HG02610 (cell line): ENCODE measurements at regions not wholly inside any gene's neighbourhood (a gene's known extent, or its start where the extent isn't known, plus 50 kb on each side); places are given as distances from the start of the nearest gene placed in this dataset.
"Not testable (repeated sequence)": the region's sequence is repeated elsewhere in the genome, so short reads cannot be mapped to it uniquely, and the experiment has no call there.

ENCODE experiments used
- ATAC-seq: cut with Tn5 transposase; IDR thresholded peaks from one replicate; pipeline ENCODE4 v1.9.1; 2021; ENCODE audit warnings: mild to moderate bottlenecking, moderate library complexity; ENCODE audit not compliant: unreplicated experiment

DNA sequence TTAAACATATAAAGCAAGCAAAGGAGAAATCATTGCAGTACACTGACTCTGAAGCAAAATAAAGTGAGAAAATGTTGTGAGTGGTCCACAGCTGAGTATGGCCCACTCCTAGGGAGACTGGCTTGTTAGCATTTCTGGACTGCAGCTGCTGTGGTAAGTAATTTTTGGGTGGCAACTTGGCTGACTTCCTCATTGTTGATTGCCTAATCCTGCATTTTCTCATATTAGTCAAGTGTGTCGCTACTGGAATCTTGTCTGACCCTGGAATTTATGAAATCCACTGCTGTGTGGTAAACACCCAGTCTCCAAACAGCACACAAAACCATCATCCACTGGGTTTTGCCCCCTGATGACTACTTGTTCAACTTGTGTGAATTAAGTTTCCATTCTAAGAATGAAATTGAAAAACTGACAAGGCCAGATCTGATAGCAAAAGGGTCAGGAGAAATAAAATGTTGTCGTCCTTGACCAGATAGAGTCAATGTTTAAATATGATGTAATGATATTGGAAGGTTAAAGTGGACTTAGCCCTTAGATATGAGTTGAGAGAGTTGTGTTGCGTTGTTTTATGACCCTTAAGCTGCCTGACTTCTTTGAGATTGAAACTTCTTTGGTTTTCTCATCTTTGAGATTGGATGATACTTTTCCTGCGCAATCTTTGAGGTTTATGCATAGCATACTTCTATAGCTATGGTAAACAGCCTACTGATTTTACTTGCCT, 106.6 kb upstream of the SEC22B start:
- not testable (repeated sequence) for ATAC-seq

- ATAC-seq = not testable (repeated sequence)
Observed at GRCh38 chr1:120278259-120278610, 101.9 kb upstream of the SEC22B start.

GRCh38 chr1:120277428-120278258, 101.3 kb upstream of the SEC22B start:
- ATAC-seq = not testable (repeated sequence)

- not testable (repeated sequence) for ATAC-seq
Observed at GRCh38 chr1:120276710-120277109, 100.4 kb upstream of the SEC22B start.

GRCh38 chr1:120274438-120274837, 98.1 kb upstream of the SEC22B start:
- ATAC-seq = not testable (repeated sequence)

GRCh38 chr1:120273363-120273762, 97.0 kb upstream of the SEC22B start:
- ATAC-seq = not testable (repeated sequence)

DNA sequence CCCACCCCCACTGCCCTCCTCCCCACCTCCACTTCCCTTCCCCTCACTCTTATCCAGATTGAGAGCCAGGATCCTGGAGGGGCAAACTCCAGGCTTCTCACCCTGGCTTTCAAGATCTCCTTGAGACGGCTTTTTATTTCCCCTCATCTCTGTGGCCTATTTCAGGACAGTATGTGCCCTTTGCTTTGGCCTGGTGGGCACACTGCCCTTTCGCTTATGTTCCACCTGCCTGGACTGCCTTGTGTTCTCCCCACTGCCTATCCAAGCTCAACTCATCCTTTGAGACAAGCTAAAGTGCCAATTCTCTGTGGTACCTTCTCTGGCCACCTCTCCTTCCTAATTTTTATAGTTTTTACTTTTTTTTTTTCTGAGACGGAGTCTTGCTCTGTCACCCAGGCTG, 95.9 kb upstream of the SEC22B start:
- not testable (repeated sequence) for ATAC-seq

GRCh38 chr1:120271561-120272221, 95.4 kb upstream of the SEC22B start:
- not testable (repeated sequence) for ATAC-seq

- not testable (repeated sequence) for ATAC-seq
Observed at GRCh38 chr1:120267894-120268551, 91.7 kb upstream of the SEC22B start.

- ATAC-seq = not testable (repeated sequence)
Observed at GRCh38 chr1:120264564-120264963, 88.2 kb upstream of the SEC22B start.

DNA sequence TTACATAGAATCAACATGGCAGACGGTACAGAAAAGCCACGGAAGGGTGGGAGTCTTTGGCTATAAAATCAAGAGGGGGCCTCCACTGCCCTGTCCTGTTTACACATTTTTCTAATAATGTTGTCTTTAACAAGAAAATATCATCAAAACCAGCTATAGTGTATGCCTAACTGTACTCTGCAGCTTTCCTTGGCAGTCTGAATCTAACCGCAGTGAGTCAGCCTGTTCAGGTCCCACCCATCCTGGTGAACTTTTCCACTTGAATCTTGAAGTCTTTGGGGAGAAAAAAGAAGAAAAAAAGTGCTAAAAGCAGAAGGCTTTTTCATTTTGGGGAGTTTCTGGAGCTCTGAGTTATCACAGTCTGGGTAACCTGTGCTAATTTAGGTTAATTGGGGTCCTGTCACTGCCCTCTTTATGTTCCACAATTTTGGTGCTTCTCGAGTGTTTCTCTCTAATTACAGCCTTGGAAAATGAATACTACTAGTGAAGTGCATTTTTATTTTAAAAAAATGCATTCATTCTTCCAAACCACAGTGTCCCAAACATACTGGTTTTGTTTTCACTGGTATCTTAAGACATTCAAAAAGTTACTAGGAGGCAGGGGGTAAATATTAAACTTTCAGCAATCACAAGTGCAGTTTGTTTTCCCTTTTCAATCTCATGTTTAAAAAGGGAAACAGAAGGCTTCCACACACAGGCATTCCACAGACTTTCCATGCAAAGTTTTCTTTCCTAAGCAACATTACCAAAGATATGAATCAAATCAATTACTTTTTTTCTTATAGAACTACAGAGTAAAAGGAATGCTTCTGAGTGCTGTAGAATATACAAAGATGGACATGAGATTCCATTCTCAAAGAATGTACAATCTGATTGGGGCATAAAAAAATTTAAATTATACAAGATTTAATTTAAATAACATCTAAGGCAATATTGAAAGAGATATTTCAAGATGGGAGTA, 86.8 kb upstream of the SEC22B start:
- ATAC-seq = not testable (repeated sequence)

- ATAC-seq = not testable (repeated sequence)
Observed at GRCh38 chr1:120257778-120258105, 81.4 kb upstream of the SEC22B start.

DNA sequence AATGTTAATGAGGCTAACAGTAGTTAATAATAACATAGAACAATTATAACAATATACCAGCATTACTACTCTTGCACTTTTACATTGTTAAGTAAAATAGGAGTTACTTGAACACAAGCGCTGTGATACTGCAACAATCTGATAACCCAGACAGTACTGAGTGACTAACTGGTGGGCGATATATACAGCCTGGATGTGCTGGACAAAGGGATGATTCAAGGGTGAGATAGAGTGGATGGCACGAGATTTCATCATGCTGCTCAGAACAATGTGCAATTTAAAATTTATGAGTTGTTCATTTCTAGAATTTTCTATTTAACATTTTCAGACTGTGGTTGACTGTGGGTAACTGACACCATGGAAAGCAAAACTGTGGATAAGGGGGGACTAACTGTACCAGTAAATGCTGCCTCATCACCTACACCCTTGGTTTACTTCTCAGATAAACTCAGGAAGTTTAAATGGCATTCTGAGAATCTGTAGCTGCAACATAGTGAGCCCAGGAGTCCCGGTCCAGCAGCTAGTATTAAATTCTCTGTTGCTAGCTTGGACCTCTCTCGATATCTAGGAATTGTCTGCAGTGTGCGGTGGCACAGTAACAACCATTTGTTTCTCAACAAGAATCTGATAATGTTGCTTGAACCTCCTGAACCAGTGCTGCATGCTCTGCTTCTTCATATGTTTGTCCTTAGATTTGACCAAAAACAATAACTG, 80.9 kb upstream of the SEC22B start:
- not testable (repeated sequence) for ATAC-seq

GRCh38 chr1:120250756-120251155, 74.4 kb upstream of the SEC22B start:
- ATAC-seq = not testable (repeated sequence)

GRCh38 chr1:120248726-120249427, 72.6 kb upstream of the SEC22B start:
- ATAC-seq = not testable (repeated sequence)

- ATAC-seq = not testable (repeated sequence)
Observed at GRCh38 chr1:120248203-120248602, 71.9 kb upstream of the SEC22B start.

GRCh38 chr1:120243867-120244266, 67.5 kb upstream of the SEC22B start:
- ATAC-seq = not testable (repeated sequence)

DNA sequence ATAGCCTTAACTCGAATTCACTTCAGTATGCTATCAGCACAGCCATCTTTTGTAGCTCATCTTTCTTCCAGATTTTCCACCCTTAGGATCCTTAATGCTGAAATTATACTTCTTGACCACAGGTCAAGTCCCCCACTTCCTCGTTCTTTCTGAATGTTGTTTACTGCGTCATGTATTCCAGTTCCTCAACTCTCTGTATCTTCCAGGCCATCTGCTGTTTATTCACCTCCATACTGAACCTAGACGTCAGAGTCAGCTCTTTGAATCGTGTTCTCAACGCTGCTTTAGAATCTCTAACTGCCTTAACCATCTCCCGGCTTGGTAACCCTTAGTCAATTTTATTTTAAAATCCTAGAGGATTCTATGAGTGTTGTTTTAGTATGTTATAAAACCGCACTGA, 66.3 kb upstream of the SEC22B start:
- ATAC-seq = not testable (repeated sequence)

GRCh38 chr1:120241868-120242267, 65.5 kb upstream of the SEC22B start:
- ATAC-seq = not testable (repeated sequence)
